GM12892 (cell line): ENCODE measurements at regions not wholly inside any gene's neighbourhood (a gene's known extent, or its start where the extent isn't known, plus 50 kb on each side); places are given as distances from the start of the nearest gene placed in this dataset.

Experiments
- POLR2A ChIP-seq: IDR thresholded peaks from 2 replicates; pipeline ENCODE4 v1.6.1; 2011; ENCODE audit warnings: low read depth, low read length, control low read depth
- TAF1 ChIP-seq: IDR thresholded peaks from 2 replicates; pipeline ENCODE4 v1.6.1; 2011; ENCODE audit warnings: low read depth, mild to moderate bottlenecking, control low read depth, low read length, borderline replicate concordance

DNA sequence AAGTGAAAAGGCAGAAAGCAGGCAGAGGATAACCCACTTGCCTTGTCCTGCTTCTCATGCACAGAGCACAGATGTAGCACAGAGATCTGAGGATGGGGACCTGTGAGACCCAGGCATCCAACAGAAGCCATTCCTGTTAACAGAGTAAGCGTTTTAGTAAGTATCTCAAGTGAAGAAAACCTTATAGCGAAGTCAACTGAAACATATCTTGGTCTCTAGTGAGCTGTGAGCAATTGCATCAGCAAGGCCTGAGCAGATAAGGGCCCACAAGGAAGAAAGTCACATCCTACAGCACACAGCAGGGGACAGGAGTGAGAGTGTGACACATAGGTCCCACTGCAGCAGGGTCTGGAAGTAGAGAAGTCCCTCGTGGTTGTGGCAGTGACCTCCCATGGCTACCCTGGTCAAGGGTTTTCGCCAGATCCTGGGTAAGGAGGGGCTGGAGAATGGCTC is 248.7 kb upstream of the TNP1 start:
- TF ChIP-seq POLR2A (no peak), TAF1 (no peak)
